GM23248 (cell line): ENCODE measurements at regions not wholly inside any gene's neighbourhood (a gene's known extent, or its start where the extent isn't known, plus 50 kb on each side); places are given as distances from the start of the nearest gene placed in this dataset.
"Not testable (repeated sequence)": the region's sequence is repeated elsewhere in the genome, so short reads cannot be mapped to it uniquely, and the experiment has no call there.

ENCODE experiments used
- EZH2 ChIP-seq: fragments of 200-600 bp; sonication (generic); IDR thresholded peaks from 2 replicates; pipeline ENCODE4 v1.6.1; 2018; ENCODE audit warnings: antibody characterized with exemption, mild to moderate bottlenecking; ENCODE audit not compliant: insufficient read depth, poor library complexity, severe bottlenecking
- EZH2phosphoT487 ChIP-seq: fragments of 200-600 bp; sonication (generic); IDR thresholded peaks from 2 replicates; pipeline ENCODE4 v1.6.1; 2018; ENCODE audit warnings: antibody characterized with exemption, moderate library complexity, mild to moderate bottlenecking, low read depth; ENCODE audit not compliant: insufficient read depth

- TF ChIP-seq EZH2, EZH2phosphoT487: not testable (repeated sequence)
Measured at GRCh38 chr4:36613142-36613541, 331.7 kb downstream of the DTHD1 start.
